ENCODE measurements at regions not wholly inside any gene's neighbourhood (a gene's known extent, or its start where the extent isn't known, plus 50 kb on each side); places are given as distances from the start of the nearest gene placed in this dataset.

DNA sequence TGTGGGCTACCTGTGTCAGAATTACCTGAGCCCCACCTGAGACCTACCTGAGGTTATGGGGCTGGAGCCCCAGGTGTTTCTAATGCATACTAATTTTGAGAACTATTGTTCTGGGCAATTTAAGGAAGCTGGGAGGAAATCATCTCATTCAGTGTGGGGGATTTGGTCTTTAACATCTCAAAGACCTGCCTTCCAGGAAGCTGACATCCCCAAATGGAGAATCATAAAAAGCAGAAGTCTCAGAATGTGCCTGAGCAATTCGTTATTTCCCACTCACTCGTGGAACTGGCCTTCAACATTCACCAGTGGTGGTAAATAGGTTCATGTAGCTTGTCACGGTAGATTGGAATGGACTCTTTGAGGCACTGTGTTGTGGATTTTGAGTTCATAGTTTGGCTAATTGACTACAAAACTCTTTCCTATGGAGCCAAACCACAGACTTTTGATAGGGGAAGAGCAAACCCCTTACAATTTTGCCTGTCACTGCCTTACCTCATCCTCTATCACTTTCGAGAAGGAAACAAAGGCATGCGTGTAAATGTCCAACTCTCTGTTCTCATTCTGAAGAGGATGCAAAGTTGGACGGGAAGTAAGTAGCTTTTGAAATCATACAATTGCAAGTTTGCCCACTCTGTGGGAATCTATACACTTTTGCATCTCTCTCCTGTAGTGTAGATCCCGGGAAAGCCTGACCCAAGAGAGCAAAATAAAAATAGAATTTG, 521.0 kb upstream of the MDFIC2 start:
- Mint-ChIP-seq H3K4me1 (peaks cover 0 to 4% (median 0%) of the 10 kb centered on the region in 4 donors), H3K27ac (no peak overlapping the region), H3K9me3 (peaks cover 0 to 6% (median 0%) of the 10 kb centered on the region in 7 donors), H3K27me3 (peaks cover 10% of the 10 kb centered on the region), H3K4me3 (no peak overlapping the region), H3K36me3 (no peaks in the 10 kb centered on the region)
- ATAC-seq (ENCODE audit: low read depth in 2 of 2) = no peak
- no peaks in the 10 kb centered on the region for H3K36me3 ChIP-seq (ENCODE audit: control insufficient read depth, insufficient read depth, low read length)
- no peaks in the 10 kb centered on the region for H3K9me3 ChIP-seq (ENCODE audit: control insufficient read depth in 2 of 2, low read length in 2 of 2)
- H3K4me3 ChIP-seq (ENCODE audit: low read depth, low read length) = no peak overlapping the region
- no peak overlapping the region for H3K27ac ChIP-seq (ENCODE audit: insufficient read depth, low read length, poor library complexity, severe bottlenecking)
- peaks cover 10% of the 10 kb centered on the region for H3K27me3 ChIP-seq (ENCODE audit: control insufficient read depth, insufficient read depth, low read length)
- no peak for DNase-seq
- no peaks in the 10 kb centered on the region for H3K4me1 ChIP-seq (ENCODE audit: control insufficient read depth, insufficient read depth, low read length, poor library complexity, severe bottlenecking)

DNA sequence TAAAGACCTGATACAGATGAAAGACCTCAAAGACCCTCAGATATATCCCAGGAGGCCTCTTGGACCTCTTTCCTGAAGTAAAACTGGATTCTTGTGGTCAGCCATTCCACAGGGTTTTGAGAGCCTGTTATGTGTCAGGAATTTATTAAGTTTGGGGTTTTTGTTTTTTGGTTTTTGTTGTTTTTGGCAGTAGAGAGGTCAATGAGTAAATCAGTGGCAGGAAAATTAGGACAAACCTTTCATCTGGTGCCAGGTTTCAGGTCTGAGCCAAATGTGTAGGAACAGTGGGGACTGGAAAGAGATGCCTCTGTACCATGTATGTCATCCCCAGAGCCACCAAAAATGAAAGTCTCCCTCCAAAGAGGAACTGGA, 520.4 kb upstream of the MDFIC2 start:
- ATAC-seq (ENCODE audit: low read depth in 2 of 2) = no peak
- H3K27ac Mint-ChIP-seq = no peak overlapping the region
- H3K4me1 ChIP-seq (ENCODE audit: control insufficient read depth, insufficient read depth, low read length, poor library complexity, severe bottlenecking) = no peaks in the 10 kb centered on the region
- no peaks in the 10 kb centered on the region for H3K36me3 ChIP-seq (ENCODE audit: control insufficient read depth, insufficient read depth, low read length)
- H3K9me3 ChIP-seq (ENCODE audit: control insufficient read depth in 2 of 2, low read length in 2 of 2) = no peaks in the 10 kb centered on the region
- H3K4me3 ChIP-seq (ENCODE audit: low read depth, low read length) = no peak overlapping the region
- peaks cover 6% of the 10 kb centered on the region for H3K27me3 ChIP-seq (ENCODE audit: control insufficient read depth, insufficient read depth, low read length)
- H3K9me3 Mint-ChIP-seq = peaks cover 0 to 4% (median 0%) of the 10 kb centered on the region in 7 donors
- peaks cover 15% of the 10 kb centered on the region for H3K27me3 Mint-ChIP-seq
- H3K27ac ChIP-seq (ENCODE audit: insufficient read depth, low read length, poor library complexity, severe bottlenecking) = no peak overlapping the region
- H3K4me3 Mint-ChIP-seq = no peak overlapping the region
- H3K36me3 Mint-ChIP-seq = no peaks in the 10 kb centered on the region
- no peaks in the 10 kb centered on the region for H3K4me1 Mint-ChIP-seq
- DNase-seq = no peak

DNA sequence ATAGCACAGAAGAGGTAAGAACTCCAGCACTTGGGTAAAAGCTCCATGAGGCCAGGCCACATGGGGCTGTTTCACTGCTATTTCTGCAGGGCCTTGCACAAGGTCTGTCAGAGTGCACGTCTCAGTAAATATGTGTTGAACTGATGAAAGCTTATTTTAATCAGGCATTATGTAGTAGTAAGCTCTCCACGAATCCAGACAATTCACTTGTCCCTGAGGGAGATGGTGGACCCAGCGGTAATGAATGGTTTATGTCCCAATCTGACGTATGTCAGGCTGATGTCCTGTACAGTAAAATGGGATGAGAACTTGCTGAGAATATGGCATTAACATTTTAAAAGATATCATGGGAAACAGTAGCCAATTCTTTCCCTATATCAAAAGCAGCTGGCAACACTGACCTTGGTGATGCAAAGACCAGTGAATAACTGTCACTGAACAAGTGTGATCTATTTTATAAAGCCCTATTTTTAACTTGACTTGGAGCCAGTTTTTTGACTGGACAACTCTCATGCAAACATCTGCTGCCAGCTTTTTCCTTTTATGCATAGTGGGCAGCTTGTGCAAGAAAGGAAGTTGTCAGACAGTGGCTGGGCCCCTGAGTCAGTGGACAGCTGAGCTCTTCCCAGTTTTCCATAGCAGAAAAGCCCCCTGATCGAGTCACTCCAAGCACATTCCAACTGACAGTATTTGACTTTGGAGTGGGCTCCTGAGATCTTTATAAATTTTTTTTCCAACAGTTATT, 519.8 kb upstream of the MDFIC2 start:
- peaks cover 0 to 4% (median 0%) of the 10 kb centered on the region in 7 donors for H3K9me3 Mint-ChIP-seq
- Histone ChIP-seq H3K9me3 (ENCODE audit: control insufficient read depth in 2 of 2, low read length in 2 of 2) (no peaks in the 10 kb centered on the region), H3K4me3 (ENCODE audit: low read depth, low read length) (no peak overlapping the region), H3K27ac (ENCODE audit: insufficient read depth, low read length, poor library complexity, severe bottlenecking) (no peak overlapping the region), H3K36me3 (ENCODE audit: control insufficient read depth, insufficient read depth, low read length) (no peaks in the 10 kb centered on the region), H3K27me3 (ENCODE audit: control insufficient read depth, insufficient read depth, low read length) (peaks cover 6% of the 10 kb centered on the region), H3K4me1 (ENCODE audit: control insufficient read depth, insufficient read depth, low read length, poor library complexity, severe bottlenecking) (no peaks in the 10 kb centered on the region)
- no peaks in the 10 kb centered on the region for H3K4me1 Mint-ChIP-seq
- DNase-seq = no peak
- H3K4me3 Mint-ChIP-seq = no peak overlapping the region
- H3K27me3 Mint-ChIP-seq = peaks cover 16% of the 10 kb centered on the region
- H3K27ac Mint-ChIP-seq = no peak overlapping the region
- ATAC-seq (ENCODE audit: low read depth in 2 of 2) = no peak
- H3K36me3 Mint-ChIP-seq = no peaks in the 10 kb centered on the region

DNA sequence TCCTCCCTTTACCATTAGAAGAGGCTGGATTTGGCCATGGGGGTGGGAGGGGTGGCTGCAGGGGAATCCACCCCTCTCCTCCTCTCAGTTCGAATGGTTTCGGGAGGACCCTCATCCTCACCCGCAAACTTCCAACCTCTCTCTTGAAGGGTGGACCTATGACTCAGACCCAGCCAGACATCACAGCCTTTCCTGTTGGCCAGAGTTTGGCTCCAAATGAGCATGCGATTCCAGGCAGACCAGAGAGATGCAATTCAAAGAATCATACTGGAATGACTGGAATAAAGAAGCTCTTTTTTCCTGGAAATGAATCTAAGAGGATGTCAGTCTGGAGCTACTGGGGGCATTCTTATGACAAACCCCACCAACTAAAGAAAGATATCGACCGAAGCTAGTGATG, 516.7 kb upstream of the MDFIC2 start:
- Mint-ChIP-seq H3K4me3 (no peak overlapping the region), H3K27ac (no peak overlapping the region), H3K9me3 (peaks cover 0 to 3% (median 0%) of the 10 kb centered on the region in 7 donors), H3K4me1 (no peaks in the 10 kb centered on the region), H3K27me3 (peaks cover 10% of the 10 kb centered on the region), H3K36me3 (no peaks in the 10 kb centered on the region)
- H3K9me3 ChIP-seq (ENCODE audit: control insufficient read depth in 2 of 2, low read length in 2 of 2) = no peaks in the 10 kb centered on the region
- ATAC-seq (ENCODE audit: low read depth in 2 of 2) (no peak), DNase-seq (no peak)
- H3K4me3 ChIP-seq (ENCODE audit: low read depth, low read length) = no peak overlapping the region
- peaks cover 3% of the 10 kb centered on the region for H3K27me3 ChIP-seq (ENCODE audit: control insufficient read depth, insufficient read depth, low read length)
- no peaks in the 10 kb centered on the region for H3K4me1 ChIP-seq (ENCODE audit: control insufficient read depth, insufficient read depth, low read length, poor library complexity, severe bottlenecking)
- H3K27ac ChIP-seq (ENCODE audit: insufficient read depth, low read length, poor library complexity, severe bottlenecking) = no peak overlapping the region
- no peaks in the 10 kb centered on the region for H3K36me3 ChIP-seq (ENCODE audit: control insufficient read depth, insufficient read depth, low read length)

DNA sequence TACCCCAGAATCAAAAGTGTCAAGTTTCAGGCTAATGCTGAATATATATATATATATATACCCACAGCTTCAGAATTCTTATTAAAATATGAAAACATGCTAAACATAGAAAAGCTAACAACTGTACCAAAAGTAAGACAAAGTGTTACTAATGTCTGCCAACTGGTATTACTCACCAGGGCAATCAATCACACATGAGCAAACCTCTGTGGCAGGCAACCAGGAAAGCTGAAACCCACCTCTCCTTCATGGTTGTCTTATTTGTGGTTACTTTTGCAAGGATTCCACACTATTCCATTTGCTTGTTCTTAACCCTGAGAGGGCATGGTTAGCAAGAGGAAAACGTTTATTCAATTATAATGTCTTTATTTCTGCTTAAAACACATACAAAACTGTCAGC, 512.3 kb upstream of the MDFIC2 start:
- Histone ChIP-seq H3K27me3 (ENCODE audit: control insufficient read depth, insufficient read depth, low read length) (peaks cover 2% of the 10 kb centered on the region), H3K4me1 (ENCODE audit: control insufficient read depth, insufficient read depth, low read length, poor library complexity, severe bottlenecking) (no peaks in the 10 kb centered on the region), H3K27ac (ENCODE audit: insufficient read depth, low read length, poor library complexity, severe bottlenecking) (no peak overlapping the region), H3K36me3 (ENCODE audit: control insufficient read depth, insufficient read depth, low read length) (no peaks in the 10 kb centered on the region), H3K4me3 (ENCODE audit: low read depth, low read length) (no peak overlapping the region), H3K9me3 (ENCODE audit: control insufficient read depth in 2 of 2, low read length in 2 of 2) (no peaks in the 10 kb centered on the region)
- Mint-ChIP-seq H3K4me1 (no peaks in the 10 kb centered on the region), H3K9me3 (no peaks in the 10 kb centered on the region), H3K27me3 (peaks cover 10% of the 10 kb centered on the region), H3K36me3 (no peaks in the 10 kb centered on the region), H3K4me3 (no peak overlapping the region), H3K27ac (no peak overlapping the region)
- DNase-seq = no peak
- ATAC-seq (ENCODE audit: low read depth in 2 of 2) = no peak

DNA sequence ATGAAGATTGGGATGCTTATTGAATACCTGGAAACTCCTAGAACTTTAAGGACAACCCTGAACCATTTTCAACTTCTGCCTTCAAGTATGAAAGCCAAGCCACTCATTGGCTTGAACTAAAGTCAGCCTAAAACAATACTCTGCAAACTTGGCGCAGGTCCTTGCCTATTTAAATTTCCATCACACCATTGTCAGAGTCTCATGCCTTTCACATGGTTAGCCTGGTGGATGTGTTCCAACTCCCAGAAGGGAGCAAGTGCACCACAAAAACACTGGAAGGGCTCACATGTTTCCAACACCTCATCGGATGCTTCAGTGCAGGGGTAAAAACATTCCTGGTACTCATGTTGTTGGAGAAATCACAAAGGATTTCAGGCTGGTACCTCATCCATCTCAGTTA, 511.6 kb upstream of the MDFIC2 start:
- Mint-ChIP-seq H3K4me3 (no peak overlapping the region), H3K36me3 (no peaks in the 10 kb centered on the region), H3K9me3 (no peaks in the 10 kb centered on the region), H3K27ac (no peak overlapping the region), H3K4me1 (no peaks in the 10 kb centered on the region), H3K27me3 (peaks cover 10% of the 10 kb centered on the region)
- no peaks in the 10 kb centered on the region for H3K36me3 ChIP-seq (ENCODE audit: control insufficient read depth, insufficient read depth, low read length)
- no peak for DNase-seq
- ATAC-seq (ENCODE audit: low read depth in 2 of 2) = no peak
- H3K27ac ChIP-seq (ENCODE audit: insufficient read depth, low read length, poor library complexity, severe bottlenecking) = no peak overlapping the region
- no peak overlapping the region for H3K4me3 ChIP-seq (ENCODE audit: low read depth, low read length)
- no peaks in the 10 kb centered on the region for H3K4me1 ChIP-seq (ENCODE audit: control insufficient read depth, insufficient read depth, low read length, poor library complexity, severe bottlenecking)
- no peaks in the 10 kb centered on the region for H3K9me3 ChIP-seq (ENCODE audit: control insufficient read depth in 2 of 2, low read length in 2 of 2)
- H3K27me3 ChIP-seq (ENCODE audit: control insufficient read depth, insufficient read depth, low read length) = peaks cover 2% of the 10 kb centered on the region

DNA sequence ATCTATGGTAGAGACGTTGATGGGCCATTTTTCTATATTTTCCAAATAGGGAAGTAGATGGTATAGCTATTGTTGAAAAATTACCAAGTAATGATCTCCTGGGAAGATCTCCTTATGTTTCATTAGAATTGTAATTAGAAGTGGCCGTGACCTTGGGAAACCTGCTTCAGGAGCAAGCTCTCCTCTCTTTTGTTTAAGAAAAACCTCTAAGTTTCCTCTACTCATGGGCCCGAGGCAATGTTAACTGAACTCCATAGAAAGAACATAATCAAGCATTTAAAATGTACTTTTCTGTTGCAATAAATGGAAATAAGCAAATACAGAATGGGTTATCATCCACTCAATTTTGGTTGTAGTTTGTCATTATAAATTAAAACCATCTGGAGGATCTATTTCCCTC, 511.2 kb upstream of the MDFIC2 start:
- Histone ChIP-seq H3K27ac (ENCODE audit: insufficient read depth, low read length, poor library complexity, severe bottlenecking) (no peak overlapping the region), H3K9me3 (ENCODE audit: control insufficient read depth in 2 of 2, low read length in 2 of 2) (no peaks in the 10 kb centered on the region), H3K4me1 (ENCODE audit: control insufficient read depth, insufficient read depth, low read length, poor library complexity, severe bottlenecking) (no peaks in the 10 kb centered on the region), H3K36me3 (ENCODE audit: control insufficient read depth, insufficient read depth, low read length) (no peaks in the 10 kb centered on the region), H3K4me3 (ENCODE audit: low read depth, low read length) (no peak overlapping the region), H3K27me3 (ENCODE audit: control insufficient read depth, insufficient read depth, low read length) (peaks cover 2% of the 10 kb centered on the region)
- ATAC-seq (ENCODE audit: low read depth in 2 of 2) (no peak), DNase-seq (no peak)
- no peaks in the 10 kb centered on the region for H3K4me1 Mint-ChIP-seq
- no peak overlapping the region for H3K4me3 Mint-ChIP-seq
- H3K9me3 Mint-ChIP-seq = peaks cover 0 to under 1% (median 0%) of the 10 kb centered on the region in 7 donors
- no peak overlapping the region for H3K27ac Mint-ChIP-seq
- H3K36me3 Mint-ChIP-seq = no peaks in the 10 kb centered on the region
- H3K27me3 Mint-ChIP-seq = peaks cover 12% of the 10 kb centered on the region

DNA sequence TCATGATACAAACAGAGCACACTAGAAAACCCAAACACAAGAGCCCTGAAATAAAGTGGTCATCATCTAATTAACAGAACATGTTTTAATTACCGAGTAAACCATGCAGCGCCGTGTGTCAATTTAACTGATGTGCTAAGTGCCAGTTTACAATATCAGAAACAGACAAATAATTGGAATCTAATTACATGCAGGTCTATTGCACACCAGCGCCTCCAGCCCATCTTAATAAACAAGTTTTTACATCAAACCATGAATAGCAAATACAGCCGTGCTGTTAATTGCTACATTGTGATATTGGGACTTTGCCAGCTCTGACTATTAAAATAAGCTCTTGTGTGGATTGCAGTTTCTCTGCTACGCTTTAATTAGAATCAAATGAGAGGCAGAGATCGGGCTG, 510.2 kb upstream of the MDFIC2 start:
- Histone ChIP-seq H3K27ac (ENCODE audit: insufficient read depth, low read length, poor library complexity, severe bottlenecking) (no peak overlapping the region), H3K4me3 (ENCODE audit: low read depth, low read length) (no peak overlapping the region), H3K36me3 (ENCODE audit: control insufficient read depth, insufficient read depth, low read length) (no peaks in the 10 kb centered on the region), H3K27me3 (ENCODE audit: control insufficient read depth, insufficient read depth, low read length) (peaks cover 2% of the 10 kb centered on the region), H3K4me1 (ENCODE audit: control insufficient read depth, insufficient read depth, low read length, poor library complexity, severe bottlenecking) (no peaks in the 10 kb centered on the region), H3K9me3 (ENCODE audit: control insufficient read depth in 2 of 2, low read length in 2 of 2) (no peaks in the 10 kb centered on the region)
- ATAC-seq (ENCODE audit: low read depth in 2 of 2) (no peak), DNase-seq (no peak)
- Mint-ChIP-seq H3K27me3 (peaks cover 8% of the 10 kb centered on the region), H3K9me3 (peaks cover 0 to 1% (median 0%) of the 10 kb centered on the region in 7 donors), H3K27ac (no peak overlapping the region), H3K4me1 (no peaks in the 10 kb centered on the region), H3K4me3 (peak overlapping the region in 1 of 4 donors; percentile 23), H3K36me3 (no peaks in the 10 kb centered on the region)

Measured in CD4-positive, CD25-positive, alpha-beta regulatory T cell (primary cell).